Effector CD8-positive, alpha-beta T cell (primary cell): ENCODE measurements at regions not wholly inside any gene's neighbourhood (a gene's known extent, or its start where the extent isn't known, plus 50 kb on each side); places are given as distances from the start of the nearest gene placed in this dataset.
"Not testable (repeated sequence)": the region's sequence is repeated elsewhere in the genome, so short reads cannot be mapped to it uniquely, and the experiment has no call there.

Experiments used
- DNase-seq: peaks from one replicate; lab custom pipeline; 2025; lab: John Stamatoyannopoulos, UW

- no peak for DNase-seq
Measured at GRCh38 chr9:27802418-27802817, 229.1 kb upstream of the C9orf72 start.

- DNase-seq, result no peak
Measured at GRCh38 chr9:27808864-27809263, 235.6 kb upstream of the C9orf72 start.

GRCh38 chr9:27817747-27818146, 244.5 kb upstream of the C9orf72 start:
- DNase-seq, result no peak

GRCh38 chr9:27818348-27818747, 245.1 kb upstream of the C9orf72 start:
- DNase-seq, result no peak

- no peak for DNase-seq
Measured at GRCh38 chr9:27828908-27829307, 255.6 kb upstream of the C9orf72 start.

GRCh38 chr9:27829621-27830020, 256.3 kb upstream of the C9orf72 start:
- DNase-seq, result no peak

GRCh38 chr9:27832108-27832507, 258.8 kb upstream of the C9orf72 start:
- DNase-seq, result not testable (repeated sequence)

- no peak for DNase-seq
Measured at GRCh38 chr9:27835286-27835685, 262.0 kb upstream of the C9orf72 start.

GRCh38 chr9:27835746-27836145, 262.5 kb upstream of the C9orf72 start:
- DNase-seq, result no peak

- DNase-seq, result no peak
Measured at GRCh38 chr9:27836661-27837401, 263.6 kb upstream of the C9orf72 start.

- no peak for DNase-seq
Measured at GRCh38 chr9:27838876-27839275, 265.6 kb upstream of the C9orf72 start.

- DNase-seq, result not testable (repeated sequence)
Measured at GRCh38 chr9:27839767-27840166, 266.5 kb upstream of the C9orf72 start.

- no peak for DNase-seq
Measured at GRCh38 chr9:27844797-27845196, 271.5 kb upstream of the C9orf72 start.

GRCh38 chr9:27847380-27847779, 274.1 kb upstream of the C9orf72 start:
- DNase-seq, result no peak

GRCh38 chr9:27847818-27848217, 274.5 kb upstream of the C9orf72 start:
- DNase-seq, result no peak

- DNase-seq, result no peak
Measured at GRCh38 chr9:27848315-27848714, 275.0 kb upstream of the C9orf72 start.

GRCh38 chr9:27851858-27852257, 278.6 kb upstream of the C9orf72 start:
- no peak for DNase-seq

- no peak for DNase-seq
Measured at GRCh38 chr9:27853529-27853928, 280.2 kb upstream of the C9orf72 start.

GRCh38 chr9:27856054-27856453, 282.8 kb upstream of the C9orf72 start:
- no peak for DNase-seq

GRCh38 chr9:27856748-27857147, 283.5 kb upstream of the C9orf72 start:
- DNase-seq, result no peak

- no peak for DNase-seq
Measured at GRCh38 chr9:27861887-27862286, 288.6 kb upstream of the C9orf72 start.

- DNase-seq, result no peak
Measured at GRCh38 chr9:27864644-27865438, 291.6 kb upstream of the C9orf72 start.

GRCh38 chr9:27866741-27867140, 293.5 kb upstream of the C9orf72 start:
- DNase-seq, result no peak
